ENCODE measurements at regions not wholly inside any gene's neighbourhood (a gene's known extent, or its start where the extent isn't known, plus 50 kb on each side); places are given as distances from the start of the nearest gene placed in this dataset.

DNA sequence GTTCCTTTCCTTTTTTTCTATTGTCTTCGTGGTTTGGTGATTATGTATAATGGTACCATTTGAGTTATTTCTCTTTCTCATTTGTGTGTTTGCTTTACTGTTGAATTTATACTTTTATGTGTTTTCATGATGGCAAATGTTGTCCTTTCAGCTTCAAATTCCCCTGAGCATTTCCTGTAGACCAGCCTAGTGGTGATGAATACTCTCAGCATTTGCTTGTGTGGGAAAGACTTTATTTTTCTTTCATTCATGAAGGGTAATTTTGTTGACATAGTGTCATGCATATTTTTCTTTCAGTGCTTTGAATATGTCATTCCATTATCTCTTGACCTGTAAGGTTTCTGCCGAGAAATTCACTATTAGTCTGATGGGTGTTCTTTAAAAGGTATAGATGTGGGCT, 166.6 kb upstream of the GORAB start:
- no peaks in the 10 kb centered on the region for H3K4me1 Mint-ChIP-seq

DNA sequence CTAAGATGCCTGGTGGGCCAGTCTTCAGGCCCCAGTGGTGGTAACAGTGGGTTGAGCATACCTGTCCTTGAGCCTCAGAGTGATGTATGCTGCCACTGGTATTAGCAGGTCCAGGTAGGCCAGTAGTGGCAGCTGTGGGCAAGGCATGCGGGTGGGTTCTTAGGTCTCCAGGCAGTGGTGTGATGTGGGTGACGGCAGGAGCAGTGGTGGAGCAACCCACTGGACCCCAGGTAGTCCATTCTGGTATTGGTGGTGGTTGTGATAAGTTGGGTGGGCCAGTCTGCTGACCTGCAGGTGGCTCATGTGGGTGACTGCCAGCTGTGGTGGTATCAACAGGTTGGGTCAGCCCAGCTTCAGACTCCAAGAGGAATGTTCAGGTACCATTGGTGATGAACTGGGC, 165.0 kb upstream of the GORAB start:
- Mint-ChIP-seq H3K27ac (no peak overlapping the region), H3K36me3 (ENCODE audit: low read depth) (no peaks in the 10 kb centered on the region), H3K27me3 (peaks cover 3% of the 10 kb centered on the region), H3K4me1 (no peaks in the 10 kb centered on the region), H3K4me3 (no peak overlapping the region), H3K9me3 (no peaks in the 10 kb centered on the region)
- no peak for ATAC-seq (replicated peaks)

More for the DNA sequence above, 166.6 kb upstream of the GORAB start:
- Mint-ChIP-seq H3K36me3 (ENCODE audit: low read depth) (no peaks in the 10 kb centered on the region), H3K27me3 (peaks cover 3% of the 10 kb centered on the region), H3K9me3 (no peaks in the 10 kb centered on the region), H3K4me3 (no peak overlapping the region), H3K27ac (no peak overlapping the region)
- no peak for ATAC-seq (replicated peaks)

DNA sequence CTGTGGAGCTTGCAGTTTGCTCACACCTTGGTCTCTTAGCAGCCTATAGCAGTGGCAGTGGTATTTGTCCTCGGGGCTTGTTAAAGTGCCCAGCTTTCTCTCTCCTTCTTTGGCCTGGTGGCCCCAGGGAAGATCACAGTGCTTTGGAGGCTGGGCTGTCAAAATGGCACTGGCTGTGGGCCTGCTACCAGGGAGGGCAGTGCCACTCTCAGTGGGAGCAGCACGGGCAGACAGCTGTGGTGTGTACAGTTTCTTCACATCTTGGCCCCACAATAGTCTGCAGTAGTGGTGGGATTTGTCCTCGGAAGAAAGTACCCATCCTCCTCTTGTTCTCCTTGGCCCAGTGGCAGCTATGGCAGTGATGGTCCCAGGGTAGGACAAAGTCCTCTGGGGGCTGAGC, 164.4 kb upstream of the GORAB start:
- no peaks in the 10 kb centered on the region for H3K9me3 Mint-ChIP-seq
- no peak overlapping the region for H3K4me3 Mint-ChIP-seq
- no peak overlapping the region for H3K27ac Mint-ChIP-seq
- H3K36me3 Mint-ChIP-seq (ENCODE audit: low read depth): no peaks in the 10 kb centered on the region
- no peaks in the 10 kb centered on the region for H3K4me1 Mint-ChIP-seq
- no peak for ATAC-seq (replicated peaks)
- peaks cover 3% of the 10 kb centered on the region for H3K27me3 Mint-ChIP-seq

DNA sequence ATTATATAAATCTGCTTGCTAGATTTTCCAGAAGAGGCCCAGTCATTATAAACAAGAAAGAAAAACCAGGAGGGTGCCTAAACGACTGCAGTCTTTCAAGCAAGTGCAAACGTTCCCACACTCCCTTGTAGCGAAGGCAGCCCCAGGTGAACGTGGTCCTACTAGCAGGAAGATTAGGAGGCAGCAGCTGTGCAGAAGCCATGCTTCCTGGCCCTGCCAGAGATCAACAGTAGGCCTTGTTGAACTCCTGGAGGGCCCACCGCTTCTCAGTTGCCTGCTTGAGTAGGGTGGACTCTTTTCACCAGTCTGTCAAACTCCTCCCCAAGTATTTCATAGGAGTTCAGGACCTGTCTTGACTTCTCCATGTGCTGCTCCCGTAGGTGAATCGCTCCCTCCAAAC, 163.0 kb upstream of the GORAB start:
- no peak overlapping the region for H3K27ac Mint-ChIP-seq
- H3K27me3 Mint-ChIP-seq: peaks cover 3% of the 10 kb centered on the region
- no peak for ATAC-seq (replicated peaks)
- no peak overlapping the region for H3K4me3 Mint-ChIP-seq
- H3K4me1 Mint-ChIP-seq: no peaks in the 10 kb centered on the region
- no peaks in the 10 kb centered on the region for H3K9me3 Mint-ChIP-seq
- no peaks in the 10 kb centered on the region for H3K36me3 Mint-ChIP-seq (ENCODE audit: low read depth)

DNA sequence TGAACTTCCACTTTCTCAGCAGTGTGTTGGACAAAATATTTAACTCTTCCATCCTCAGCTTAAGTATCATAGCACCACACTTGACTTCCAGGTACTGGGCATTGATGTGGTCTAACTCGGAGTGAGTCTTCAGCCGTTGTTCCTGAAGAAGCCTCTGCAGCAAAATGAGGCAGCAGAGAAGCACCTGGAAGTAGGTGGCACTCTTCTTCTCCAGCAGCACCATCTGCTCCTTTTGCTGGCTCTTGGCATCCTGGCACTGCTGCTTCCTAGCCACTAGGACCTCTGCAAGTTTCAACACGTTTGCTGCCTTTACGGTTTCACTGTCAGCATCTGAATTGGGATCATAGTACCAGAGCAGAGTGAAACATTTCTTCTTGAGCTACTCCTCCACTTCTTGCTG, 162.5 kb upstream of the GORAB start:
- no peaks in the 10 kb centered on the region for H3K9me3 Mint-ChIP-seq
- H3K4me1 Mint-ChIP-seq: no peaks in the 10 kb centered on the region
- ATAC-seq (replicated peaks): no peak
- no peak overlapping the region for H3K27ac Mint-ChIP-seq
- H3K4me3 Mint-ChIP-seq: no peak overlapping the region
- H3K27me3 Mint-ChIP-seq: peaks cover 3% of the 10 kb centered on the region
- no peaks in the 10 kb centered on the region for H3K36me3 Mint-ChIP-seq (ENCODE audit: low read depth)

DNA sequence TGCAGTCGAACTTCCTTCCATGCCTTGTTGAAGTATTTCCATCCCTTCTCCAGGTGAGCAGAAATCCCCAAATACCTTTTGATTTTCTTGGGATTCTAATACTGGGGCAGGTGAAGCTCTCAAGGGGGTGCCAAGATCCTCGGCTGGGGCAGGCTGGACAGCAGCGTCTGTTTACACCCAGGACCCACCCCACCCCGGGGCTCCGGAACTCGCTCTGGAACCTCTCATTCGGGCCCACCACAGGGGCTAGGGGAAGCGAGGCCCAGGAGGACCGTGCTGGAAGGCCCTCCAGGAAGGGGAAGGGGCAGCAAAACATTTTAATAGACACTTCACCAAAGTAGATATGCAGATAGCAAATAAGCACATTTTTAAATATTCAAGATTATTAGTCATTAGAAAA, 161.9 kb upstream of the GORAB start:
- ATAC-seq (replicated peaks): no peak
- Mint-ChIP-seq H3K36me3 (ENCODE audit: low read depth) (no peaks in the 10 kb centered on the region), H3K4me1 (no peaks in the 10 kb centered on the region), H3K27ac (no peak overlapping the region), H3K4me3 (no peak overlapping the region), H3K9me3 (no peaks in the 10 kb centered on the region), H3K27me3 (peaks cover 3% of the 10 kb centered on the region)

DNA sequence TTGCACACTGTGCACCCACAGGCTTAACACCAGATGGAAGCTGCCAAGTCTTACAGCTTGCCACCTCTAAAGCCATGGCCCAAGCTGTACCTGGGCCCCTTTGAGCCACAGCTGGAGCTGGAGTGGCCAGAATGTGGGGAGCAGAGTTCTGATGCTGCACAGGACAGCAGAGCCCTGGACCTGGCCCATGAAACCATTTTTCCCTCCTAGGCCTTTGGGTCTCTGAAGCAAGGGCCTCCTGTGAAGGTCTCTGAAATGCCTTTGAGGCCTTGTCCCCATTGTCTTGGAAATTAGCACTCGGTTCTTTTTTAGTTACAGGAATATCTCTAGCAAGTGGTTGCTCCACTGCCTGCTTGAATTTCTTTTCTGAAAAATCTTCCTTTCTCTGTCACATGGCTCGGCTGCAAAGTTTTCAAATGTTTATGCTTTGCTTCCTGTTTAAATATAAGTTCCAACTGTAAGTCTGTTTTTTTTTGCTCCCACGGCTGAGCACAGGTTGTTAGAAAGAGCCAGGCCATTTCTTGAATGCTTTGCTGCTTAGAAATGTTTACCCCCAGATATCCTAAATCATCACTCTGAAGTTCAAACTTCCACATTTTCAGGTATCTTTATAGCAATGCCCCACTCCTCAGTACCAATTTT, 156.8 kb upstream of the GORAB start:
- H3K27me3 Mint-ChIP-seq: no peaks in the 10 kb centered on the region
- no peaks in the 10 kb centered on the region for H3K4me1 Mint-ChIP-seq

DNA sequence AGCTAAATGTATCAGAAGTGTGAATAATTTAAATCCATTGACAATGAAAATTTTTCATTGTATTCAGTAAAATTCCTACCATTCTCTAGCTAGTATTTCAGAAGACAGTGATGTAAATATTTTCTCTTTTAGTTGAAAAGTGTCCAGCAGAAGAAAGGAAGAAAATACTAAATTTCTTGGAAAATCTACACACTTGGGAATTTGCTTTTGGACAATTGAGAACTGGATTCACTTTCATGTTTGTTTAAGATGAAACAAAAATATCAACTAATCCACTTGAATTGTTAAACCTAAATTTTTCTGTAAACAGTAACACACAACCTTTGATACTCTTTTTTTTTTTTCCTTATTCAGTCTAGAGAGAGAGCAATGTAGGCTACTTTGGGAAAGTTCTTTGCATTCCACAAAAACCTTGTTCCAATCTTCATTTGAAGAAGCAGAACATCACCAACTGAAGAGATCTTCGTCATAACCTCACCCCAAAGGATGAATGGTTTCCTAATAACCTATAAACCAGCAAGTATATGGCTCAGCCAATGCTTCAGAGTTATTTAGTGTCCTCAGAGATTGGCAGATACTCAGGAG, 155.1 kb upstream of the GORAB start:
- H3K27ac Mint-ChIP-seq: no peak overlapping the region
- H3K4me3 Mint-ChIP-seq: no peak overlapping the region
- H3K9me3 Mint-ChIP-seq: peaks cover 9% of the 10 kb centered on the region
- H3K27me3 Mint-ChIP-seq: no peaks in the 10 kb centered on the region
- ATAC-seq (replicated peaks): no peak
- no peaks in the 10 kb centered on the region for H3K4me1 Mint-ChIP-seq
- H3K36me3 Mint-ChIP-seq (ENCODE audit: low read depth): no peaks in the 10 kb centered on the region

More for the DNA sequence above, 156.8 kb upstream of the GORAB start:
- Mint-ChIP-seq H3K36me3 (ENCODE audit: low read depth) (no peaks in the 10 kb centered on the region), H3K9me3 (peaks cover 9% of the 10 kb centered on the region), H3K27ac (no peak overlapping the region), H3K4me3 (no peak overlapping the region)
- no peak for ATAC-seq (replicated peaks)

DNA sequence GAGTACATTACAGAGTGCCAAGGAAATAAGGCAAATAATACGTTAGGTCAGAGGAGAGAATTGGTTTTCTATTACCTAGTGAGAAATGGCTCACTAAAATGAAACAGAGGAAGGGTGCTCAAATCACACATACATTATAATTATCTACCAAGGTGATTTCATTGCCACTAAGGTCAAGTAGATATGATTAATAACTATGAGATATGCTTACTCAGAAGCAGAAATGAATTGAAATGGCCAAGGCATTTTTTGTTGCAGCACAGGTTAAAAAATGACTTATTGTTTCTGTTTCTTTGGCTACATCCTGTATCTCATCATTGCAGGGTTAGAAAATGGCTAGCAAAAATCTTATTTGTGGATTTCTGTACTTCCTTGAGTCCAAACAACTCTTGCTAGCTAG, 154.5 kb upstream of the GORAB start:
- ATAC-seq (replicated peaks): no peak
- Mint-ChIP-seq H3K9me3 (peaks cover 9% of the 10 kb centered on the region), H3K27ac (no peak overlapping the region), H3K4me3 (no peak overlapping the region), H3K4me1 (no peaks in the 10 kb centered on the region), H3K36me3 (ENCODE audit: low read depth) (no peaks in the 10 kb centered on the region), H3K27me3 (no peaks in the 10 kb centered on the region)

DNA sequence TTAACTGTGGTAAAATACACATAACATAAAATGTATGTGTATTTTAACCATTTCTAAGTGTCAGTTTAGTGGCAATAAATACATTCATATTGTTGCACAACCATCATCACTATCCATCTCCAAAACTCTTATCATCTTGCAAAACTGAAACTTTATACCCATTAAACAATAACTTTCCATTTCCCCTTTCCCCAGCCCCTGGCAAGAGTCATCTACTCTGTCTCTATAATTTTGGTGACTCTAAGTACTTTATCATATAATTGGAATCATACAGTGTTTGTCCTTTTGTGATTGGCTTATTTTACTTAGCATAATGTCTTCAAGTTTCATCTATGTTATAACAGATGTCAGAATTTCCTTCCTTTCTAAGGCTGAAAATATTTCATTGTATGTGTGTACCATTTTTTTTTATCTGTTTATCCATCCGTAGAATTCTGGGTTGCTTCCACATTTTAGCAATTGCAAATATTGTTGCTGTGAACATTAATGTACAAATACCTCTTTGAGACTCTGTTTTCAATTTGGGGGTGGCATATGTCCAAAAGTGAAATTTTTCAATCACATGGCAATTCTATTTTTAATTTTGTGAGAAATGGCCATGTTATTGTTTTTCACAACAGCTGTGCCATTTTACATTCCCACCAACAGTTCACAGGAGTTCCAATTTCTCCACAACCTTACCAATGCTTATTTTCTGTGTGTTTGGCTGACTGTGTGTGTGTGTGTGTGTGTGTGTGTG, 153.9 kb upstream of the GORAB start:
- Mint-ChIP-seq H3K27me3 (no peaks in the 10 kb centered on the region), H3K4me1 (no peaks in the 10 kb centered on the region), H3K9me3 (peaks cover 9% of the 10 kb centered on the region), H3K27ac (no peak overlapping the region), H3K4me3 (no peak overlapping the region), H3K36me3 (ENCODE audit: low read depth) (no peaks in the 10 kb centered on the region)
- no peak for ATAC-seq (replicated peaks)

DNA sequence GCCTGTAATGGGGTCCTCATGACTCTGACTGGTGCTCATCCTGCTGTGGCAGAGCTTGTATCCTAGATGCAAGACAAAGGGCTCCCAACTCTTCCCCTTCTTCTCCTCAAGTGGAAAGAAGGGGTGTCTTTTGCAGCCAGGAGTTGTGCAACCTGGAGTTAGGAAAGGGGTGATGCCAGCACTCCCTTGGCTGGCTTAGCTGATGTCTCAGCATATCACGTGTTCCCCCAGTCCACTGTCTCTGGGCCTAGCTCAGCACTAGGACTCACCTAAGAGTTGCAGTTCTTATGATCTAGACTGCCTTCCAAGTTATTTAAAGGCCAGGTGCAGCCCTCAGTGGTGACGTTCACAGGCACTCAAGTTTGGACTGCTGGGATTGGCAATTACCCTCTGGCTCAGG, 146.2 kb upstream of the GORAB start:
- no peaks in the 10 kb centered on the region for H3K9me3 Mint-ChIP-seq
- no peak overlapping the region for H3K27ac Mint-ChIP-seq
- no peak for ATAC-seq (replicated peaks)
- no peaks in the 10 kb centered on the region for H3K4me1 Mint-ChIP-seq
- no peaks in the 10 kb centered on the region for H3K36me3 Mint-ChIP-seq (ENCODE audit: low read depth)
- H3K27me3 Mint-ChIP-seq: peaks cover 3% of the 10 kb centered on the region
- no peak overlapping the region for H3K4me3 Mint-ChIP-seq

DNA sequence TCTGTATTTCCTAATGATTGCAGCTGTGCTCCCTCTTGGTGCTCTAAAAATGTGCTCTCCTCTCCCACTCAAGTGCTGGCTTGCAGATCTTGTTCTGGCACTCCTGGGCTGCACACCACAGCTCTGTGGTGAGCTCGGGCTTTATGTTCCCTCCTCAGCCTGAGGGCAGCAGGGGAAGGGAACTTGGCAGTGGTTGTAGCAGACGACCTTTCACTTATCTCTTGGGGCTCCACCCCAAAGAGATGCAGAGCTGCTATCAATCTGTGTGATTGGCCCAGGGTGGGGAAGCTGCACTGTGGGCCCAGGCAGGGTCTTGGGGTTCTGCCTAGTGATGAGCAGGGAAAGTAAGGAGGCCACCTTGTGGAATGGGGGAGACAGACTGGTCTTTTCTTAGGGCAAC, 143.5 kb upstream of the GORAB start:
- no peaks in the 10 kb centered on the region for H3K36me3 Mint-ChIP-seq (ENCODE audit: low read depth)
- H3K9me3 Mint-ChIP-seq: no peaks in the 10 kb centered on the region
- H3K27me3 Mint-ChIP-seq: peaks cover 10% of the 10 kb centered on the region
- H3K4me3 Mint-ChIP-seq: no peak overlapping the region
- no peaks in the 10 kb centered on the region for H3K4me1 Mint-ChIP-seq
- no peak overlapping the region for H3K27ac Mint-ChIP-seq
- ATAC-seq (replicated peaks): no peak

DNA sequence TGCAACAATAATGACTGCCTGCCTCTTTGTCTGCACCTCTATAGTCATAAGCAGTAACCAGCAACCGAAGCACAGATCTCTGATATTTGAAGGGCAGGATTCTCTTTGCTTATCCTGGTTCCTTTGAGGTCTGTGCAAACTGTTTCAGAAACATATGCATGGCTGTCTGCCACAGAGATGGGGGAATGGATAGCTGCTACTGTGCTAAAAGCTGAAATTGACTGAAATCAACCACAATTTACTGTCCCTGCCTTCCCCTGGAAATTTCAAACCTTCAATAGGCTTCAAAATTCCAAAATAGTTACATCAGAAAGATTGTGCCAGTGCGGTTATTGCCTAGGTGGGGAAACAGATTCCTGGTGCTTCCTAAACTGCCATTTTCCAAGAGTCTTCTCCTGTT, 136.8 kb upstream of the GORAB start:
- Mint-ChIP-seq H3K36me3 (ENCODE audit: low read depth) (no peaks in the 10 kb centered on the region), H3K27ac (no peak overlapping the region), H3K27me3 (peaks cover 40% of the 10 kb centered on the region), H3K4me1 (no peaks in the 10 kb centered on the region), H3K4me3 (no peak overlapping the region), H3K9me3 (peaks cover 4% of the 10 kb centered on the region)
- no peak for ATAC-seq (replicated peaks)

DNA sequence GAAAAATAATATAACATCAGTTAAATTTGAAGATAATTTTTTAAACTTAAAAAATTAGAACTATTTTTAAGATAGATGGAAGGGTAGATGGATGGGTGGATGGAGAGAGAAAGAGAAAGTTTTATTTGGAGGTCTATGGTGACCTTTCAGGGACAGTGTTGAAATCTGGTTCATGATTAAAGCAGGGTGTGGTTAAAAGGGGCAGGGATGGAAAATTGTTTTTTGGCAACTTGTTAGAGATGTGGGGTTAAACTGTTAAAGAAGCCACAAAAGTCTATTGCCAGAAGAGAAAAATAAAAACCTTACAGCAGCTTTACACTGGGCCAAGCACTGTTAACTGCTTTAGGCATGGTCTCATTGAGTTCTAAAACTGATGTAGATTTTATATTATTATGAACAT, 134.9 kb upstream of the GORAB start:
- Mint-ChIP-seq H3K36me3 (ENCODE audit: low read depth) (no peaks in the 10 kb centered on the region), H3K27ac (no peak overlapping the region), H3K27me3 (peaks cover 34% of the 10 kb centered on the region), H3K4me1 (no peaks in the 10 kb centered on the region), H3K4me3 (no peak overlapping the region), H3K9me3 (peaks cover 4% of the 10 kb centered on the region)
- no peak for ATAC-seq (replicated peaks)
